Left lobe of liver (tissue), 2 donors: ENCODE measurements at regions not wholly inside any gene's neighbourhood (a gene's known extent, or its start where the extent isn't known, plus 50 kb on each side); places are given as distances from the start of the nearest gene placed in this dataset.
"Not testable (repeated sequence)": the region's sequence is repeated elsewhere in the genome, so short reads cannot be mapped to it uniquely, and the experiment has no call there.

Experiments
- ATAC-seq: fragments of 200-7000 bp; cut with Tn5 transposase; one replicate; pipeline ENCODE4 v1.9.1; 2020; ENCODE audit warnings: mild to moderate bottlenecking, moderate library complexity
- DNase-seq: peaks from one replicate; pipeline ENCODE4 v3.0.0-alpha.2; 2020; ENCODE audit warnings: low spot score
- donor health status: DM: no; HTN: no; CAD: no; lungs with moderate emphysema.
- donor health status: DM: no; HTN: yes; CAD: no.

GRCh38 chr10:55966101-55966500, 395.0 kb downstream of the ZWINT start:
- ATAC-seq: no peak
- no peak for DNase-seq

GRCh38 chr10:55943403-55943802, 417.7 kb downstream of the ZWINT start:
- DNase-seq (no peak), ATAC-seq (no peak)

GRCh38 chr10:55929291-55929690, 431.8 kb downstream of the ZWINT start:
- no peak for DNase-seq
- ATAC-seq: no peak

GRCh38 chr10:55899472-55900147, 461.4 kb downstream of the ZWINT start:
- DNase-seq, ATAC-seq: not testable (repeated sequence)

- no peak for ATAC-seq
- no peak for DNase-seq
These were observed 463.6 kb downstream of the ZWINT start for GRCh38 chr10:55897490-55897921.

GRCh38 chr10:55892276-55892675, 468.8 kb downstream of the ZWINT start:
- no peak for DNase-seq
- ATAC-seq: peak; percentile 28

GRCh38 chr10:55881588-55881987, 479.5 kb downstream of the ZWINT start:
- ATAC-seq (no peak), DNase-seq (no peak)

- ATAC-seq (no peak), DNase-seq (no peak)
These were observed 487.6 kb downstream of the ZWINT start for GRCh38 chr10:55873485-55873884.

- ATAC-seq (no peak), DNase-seq (no peak)
These were observed 490.9 kb downstream of the ZWINT start for GRCh38 chr10:55870186-55870585.

- ATAC-seq: no peak
These were observed 493.2 kb downstream of the ZWINT start for GRCh38 chr10:55867848-55868247.

GRCh38 chr10:55858730-55859129, 502.3 kb downstream of the ZWINT start:
- no peak for DNase-seq
- ATAC-seq: no peak

More at GRCh38 chr10:55867848-55868247, 493.2 kb downstream of the ZWINT start:
- no peak for DNase-seq

GRCh38 chr10:55852900-55853299, 508.2 kb downstream of the ZWINT start:
- ATAC-seq: no peak
- no peak for DNase-seq

- no peak for DNase-seq
These were observed 523.8 kb downstream of the ZWINT start for GRCh38 chr10:55837273-55837672.

GRCh38 chr10:55822096-55822495, 539.0 kb downstream of the ZWINT start:
- no peak for ATAC-seq

More at GRCh38 chr10:55837273-55837672, 523.8 kb downstream of the ZWINT start:
- ATAC-seq: no peak

GRCh38 chr10:55820478-55820877, 540.6 kb downstream of the ZWINT start:
- ATAC-seq (no peak), DNase-seq (no peak)

More at GRCh38 chr10:55822096-55822495, 539.0 kb downstream of the ZWINT start:
- DNase-seq: no peak

- ATAC-seq (no peak), DNase-seq (no peak)
These were observed 541.0 kb downstream of the ZWINT start for GRCh38 chr10:55820071-55820470.

GRCh38 chr10:55813451-55814170, 547.4 kb downstream of the ZWINT start:
- DNase-seq (no peak), ATAC-seq (no peak)

- ATAC-seq (no peak), DNase-seq (no peak)
These were observed 558.0 kb downstream of the ZWINT start for GRCh38 chr10:55803055-55803454.

GRCh38 chr10:55801353-55801661, 559.8 kb downstream of the ZWINT start:
- peak; percentile 83 for ATAC-seq
- no peak for DNase-seq

GRCh38 chr10:55800602-55801352, 560.3 kb downstream of the ZWINT start:
- DNase-seq: no peak
- ATAC-seq: peak; percentile 86

GRCh38 chr10:55793024-55793423, 568.0 kb downstream of the ZWINT start:
- ATAC-seq: no peak
- DNase-seq: no peak

GRCh38 chr10:55790276-55790675, 570.8 kb downstream of the ZWINT start:
- not testable (repeated sequence) for DNase-seq, ATAC-seq
